ENCODE measurements at regions not wholly inside any gene's neighbourhood (a gene's known extent, or its start where the extent isn't known, plus 50 kb on each side); places are given as distances from the start of the nearest gene placed in this dataset.

GRCh38 chr18:44541159-44541558 lies 139.5 kb upstream of the SETBP1 start:
- TF ChIP-seq CTCF (optimal IDR thresholded peaks at IDR 0.05 in 1 of 3, IDR thresholded peaks at IDR 0.05 in 1 of 3, conservative IDR thresholded peaks at IDR 0.05 in 1 of 3; ENCODE audit: extremely low read depth in 1 of 3, insufficient read depth in 2 of 3, low read length in 3 of 3) (no peak), EZH2 (IDR thresholded peaks at IDR 0.05; ENCODE audit: low read length) (no peak)

All from keratinocyte (primary cell).